ENCODE measurements at regions not wholly inside any gene's neighbourhood (a gene's known extent, or its start where the extent isn't known, plus 50 kb on each side); places are given as distances from the start of the nearest gene placed in this dataset.

DNA sequence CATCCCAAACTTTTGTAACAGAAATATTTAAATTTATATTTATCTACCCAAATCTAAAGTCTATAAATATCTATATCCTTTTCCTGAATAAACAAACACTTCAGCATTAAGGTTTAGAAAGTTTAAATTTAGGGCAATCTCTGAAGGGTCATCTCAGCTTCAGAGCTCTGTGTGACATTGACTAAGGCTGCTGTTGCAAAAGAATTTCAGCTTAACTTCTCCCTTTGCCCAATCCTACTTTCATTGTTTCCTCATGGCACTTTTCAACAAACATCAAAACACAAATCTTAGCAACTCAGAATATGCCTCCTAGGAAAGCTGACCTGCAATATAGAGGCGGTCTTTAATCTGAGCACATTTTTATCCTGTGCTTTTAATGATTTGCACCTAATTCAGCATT, 79.7 kb upstream of the BANK1 start:
- TF ChIP-seq, protein P1, sequence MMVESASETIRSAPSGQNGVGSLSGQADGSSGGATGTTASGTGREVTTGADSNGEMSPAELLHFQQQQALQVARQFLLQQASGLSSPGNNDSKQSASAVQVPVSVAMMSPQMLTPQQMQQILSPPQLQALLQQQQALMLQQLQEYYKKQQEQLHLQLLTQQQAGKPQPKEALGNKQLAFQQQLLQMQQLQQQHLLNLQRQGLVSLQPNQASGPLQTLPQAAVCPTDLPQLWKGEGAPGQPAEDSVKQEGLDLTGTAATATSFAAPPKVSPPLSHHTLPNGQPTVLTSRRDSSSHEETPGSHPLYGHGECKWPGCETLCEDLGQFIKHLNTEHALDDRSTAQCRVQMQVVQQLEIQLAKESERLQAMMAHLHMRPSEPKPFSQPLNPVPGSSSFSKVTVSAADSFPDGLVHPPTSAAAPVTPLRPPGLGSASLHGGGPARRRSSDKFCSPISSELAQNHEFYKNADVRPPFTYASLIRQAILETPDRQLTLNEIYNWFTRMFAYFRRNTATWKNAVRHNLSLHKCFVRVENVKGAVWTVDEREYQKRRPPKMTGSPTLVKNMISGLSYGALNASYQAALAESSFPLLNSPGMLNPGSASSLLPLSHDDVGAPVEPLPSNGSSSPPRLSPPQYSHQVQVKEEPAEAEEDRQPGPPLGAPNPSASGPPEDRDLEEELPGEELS (CRISPR knock-in tag; IDR thresholded peaks at IDR 0.05): no peak
- TF ChIP-seq, protein P2, sequence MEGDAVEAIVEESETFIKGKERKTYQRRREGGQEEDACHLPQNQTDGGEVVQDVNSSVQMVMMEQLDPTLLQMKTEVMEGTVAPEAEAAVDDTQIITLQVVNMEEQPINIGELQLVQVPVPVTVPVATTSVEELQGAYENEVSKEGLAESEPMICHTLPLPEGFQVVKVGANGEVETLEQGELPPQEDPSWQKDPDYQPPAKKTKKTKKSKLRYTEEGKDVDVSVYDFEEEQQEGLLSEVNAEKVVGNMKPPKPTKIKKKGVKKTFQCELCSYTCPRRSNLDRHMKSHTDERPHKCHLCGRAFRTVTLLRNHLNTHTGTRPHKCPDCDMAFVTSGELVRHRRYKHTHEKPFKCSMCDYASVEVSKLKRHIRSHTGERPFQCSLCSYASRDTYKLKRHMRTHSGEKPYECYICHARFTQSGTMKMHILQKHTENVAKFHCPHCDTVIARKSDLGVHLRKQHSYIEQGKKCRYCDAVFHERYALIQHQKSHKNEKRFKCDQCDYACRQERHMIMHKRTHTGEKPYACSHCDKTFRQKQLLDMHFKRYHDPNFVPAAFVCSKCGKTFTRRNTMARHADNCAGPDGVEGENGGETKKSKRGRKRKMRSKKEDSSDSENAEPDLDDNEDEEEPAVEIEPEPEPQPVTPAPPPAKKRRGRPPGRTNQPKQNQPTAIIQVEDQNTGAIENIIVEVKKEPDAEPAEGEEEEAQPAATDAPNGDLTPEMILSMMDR (IDR thresholded peaks at IDR 0.05): no peak
- TF ChIP-seq CBFB (CRISPR knock-in tag; IDR thresholded peaks at IDR 0.05; ENCODE audit: low read depth) (no peak), TCF7 (CRISPR knock-in tag; IDR thresholded peaks at IDR 0.05; ENCODE audit: low read depth) (no peak), TEAD4 (CRISPR knock-in tag; IDR thresholded peaks at IDR 0.05) (no peak), FOXP1 (CRISPR knock-in tag; IDR thresholded peaks at IDR 0.05; ENCODE audit: borderline replicate concordance) (no peak), SP1 (CRISPR knock-in tag; conservative IDR thresholded peaks at IDR 0.05) (no peak), CREB1 (CRISPR knock-in tag; IDR thresholded peaks at IDR 0.05) (no peak), MYBL2 (CRISPR knock-in tag; IDR thresholded peaks at IDR 0.05) (no peak)
- TF ChIP-seq, protein P3, sequence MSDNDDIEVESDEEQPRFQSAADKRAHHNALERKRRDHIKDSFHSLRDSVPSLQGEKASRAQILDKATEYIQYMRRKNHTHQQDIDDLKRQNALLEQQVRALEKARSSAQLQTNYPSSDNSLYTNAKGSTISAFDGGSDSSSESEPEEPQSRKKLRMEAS (CRISPR knock-in tag; IDR thresholded peaks at IDR 0.05): no peak
